Suprapubic skin (tissue), 3 donors: ENCODE measurements at regions not wholly inside any gene's neighbourhood (a gene's known extent, or its start where the extent isn't known, plus 50 kb on each side); places are given as distances from the start of the nearest gene placed in this dataset.

Experiments used
- CTCF ChIP-seq, 2 donors: fragments of 200-600 bp in 1 of 2; fragments of 450-650 bp in 1 of 2; sonication (generic) in 1 of 2; IDR thresholded peaks; one replicate each; pipeline ENCODE4 v1.5.1; 2016 to 2019; ENCODE audit warnings: antibody characterized with exemption in 2 of 2, mild to moderate bottlenecking in 1 of 2, moderate library complexity in 1 of 2
- EP300 ChIP-seq: sonication (generic); formaldehyde crosslinking; IDR thresholded peaks from one replicate; pipeline ENCODE4 v1.6.1; 2017; ENCODE audit warnings: antibody characterized with exemption
- POLR2A ChIP-seq, 2 donors: fragments of 450-650 bp; IDR thresholded peaks; one replicate each; pipeline ENCODE4 v1.6.1; 2017; ENCODE audit warnings: antibody characterized with exemption in 2 of 2, mild to moderate bottlenecking in 2 of 2, moderate library complexity in 2 of 2

GRCh38 chr6:33925936-33926335 is 122.1 kb upstream of the MLN start:
- no peak for TF ChIP-seq CTCF (IDR thresholded peaks at IDR 0.05)
- no peak for TF ChIP-seq EP300
- TF ChIP-seq POLR2A (IDR thresholded peaks at IDR 0.05): no peak
